Activated CD4-positive, alpha-beta T cell treated with anti-CD3 and anti-CD28 coated beads, Interleukin-2, amount 50 U/mL, for 1 hour (primary cell): ENCODE measurements at regions not wholly inside any gene's neighbourhood (a gene's known extent, or its start where the extent isn't known, plus 50 kb on each side); places are given as distances from the start of the nearest gene placed in this dataset.

ENCODE experiments used
- DNase-seq: peaks from one replicate; pipeline ENCODE4 v3.0.0-alpha.2; 2020

DNA sequence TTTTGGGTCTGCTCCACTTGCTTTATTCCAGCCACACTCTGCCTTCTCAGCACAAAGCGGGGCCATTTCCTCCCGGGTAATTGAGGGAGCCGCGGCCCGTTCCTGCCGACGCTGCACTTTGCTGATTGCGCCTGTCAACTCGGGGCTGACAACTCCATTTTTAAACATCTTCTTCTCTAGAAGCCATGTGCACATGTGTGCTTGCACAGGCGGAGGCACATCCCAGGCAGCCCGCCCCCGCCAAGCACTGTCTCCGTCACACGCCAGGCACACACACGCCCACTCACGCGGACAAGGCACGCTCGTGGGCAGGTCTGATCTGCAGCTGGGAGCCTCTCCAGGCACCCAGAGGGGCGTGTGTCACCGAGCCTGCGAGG lies 63.2 kb downstream of the ENGASE start:
- no peak for DNase-seq

DNA sequence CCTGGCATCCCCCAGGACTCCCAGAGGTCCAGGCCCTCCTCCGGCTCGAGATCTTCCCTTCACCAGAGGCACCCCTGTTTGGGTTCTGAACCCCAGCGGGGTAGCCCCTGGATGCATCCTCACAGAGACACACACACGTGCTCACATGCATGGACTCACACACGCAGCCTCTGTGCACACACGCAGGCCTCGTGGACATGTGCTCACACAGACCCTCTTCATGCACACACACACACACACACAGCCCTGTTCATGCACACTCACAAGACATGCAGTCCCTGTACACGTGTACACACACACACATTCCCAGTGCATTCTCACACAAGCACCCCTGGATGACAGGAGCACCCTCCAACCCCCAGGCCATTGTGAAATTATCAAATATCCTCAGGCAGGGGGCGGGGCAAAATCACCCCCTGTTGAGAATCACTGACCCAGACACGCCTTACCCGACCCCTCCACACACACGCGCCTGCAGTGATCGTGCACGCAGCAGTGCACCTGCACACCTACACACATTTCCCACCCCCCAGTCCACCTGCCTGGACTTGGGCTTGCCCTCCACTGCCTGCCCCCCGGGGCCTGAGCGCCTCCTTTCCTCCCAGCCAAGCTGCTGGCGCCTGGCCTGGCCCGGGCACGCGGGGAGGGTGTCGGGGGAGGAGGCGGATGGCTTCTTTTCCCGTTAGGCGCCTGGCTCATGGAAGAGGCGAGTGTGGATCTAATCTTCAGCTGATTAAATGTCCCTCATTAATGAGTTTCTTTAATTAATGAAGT lies 62.6 kb downstream of the ENGASE start:
- DNase-seq, result no peak

DNA sequence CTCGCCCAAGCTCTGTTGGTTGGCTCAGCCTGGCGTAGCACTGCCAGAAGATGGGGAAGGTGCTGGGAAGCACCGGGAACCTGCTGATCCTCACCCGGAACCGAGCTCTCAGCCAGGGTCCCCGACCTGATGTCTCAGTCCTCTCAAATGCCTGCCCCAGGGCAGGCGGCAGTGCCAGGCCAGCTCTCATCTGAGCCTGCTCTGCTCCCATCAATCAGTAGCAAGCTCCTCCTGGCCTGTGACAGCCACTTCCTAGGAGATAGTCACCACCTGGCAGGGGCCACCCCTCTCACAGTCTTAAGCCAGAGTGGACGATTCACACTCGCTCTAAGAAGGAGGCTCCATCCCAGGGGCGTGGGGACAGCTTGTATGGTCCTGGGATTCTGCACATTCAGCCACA lies 62.0 kb downstream of the ENGASE start:
- no peak for DNase-seq
